HG03108 (cell line): ENCODE measurements at regions not wholly inside any gene's neighbourhood (a gene's known extent, or its start where the extent isn't known, plus 50 kb on each side); places are given as distances from the start of the nearest gene placed in this dataset.

Source experiments
- ATAC-seq: cut with Tn5 transposase; IDR thresholded peaks from one replicate; pipeline ENCODE4 v1.9.1; 2021; ENCODE audit warnings: moderate library complexity; ENCODE audit not compliant: unreplicated experiment

GRCh38 chr4:3831529-3832150, 65.5 kb downstream of the ADRA2C start:
- ATAC-seq = no peak

GRCh38 chr4:3832536-3833220, 66.5 kb downstream of the ADRA2C start:
- ATAC-seq = no peak

GRCh38 chr4:3833326-3833989, 67.3 kb downstream of the ADRA2C start:
- no peak for ATAC-seq

GRCh38 chr4:3834186-3834662, 68.0 kb downstream of the ADRA2C start:
- no peak for ATAC-seq

GRCh38 chr4:3834663-3835521, 68.7 kb downstream of the ADRA2C start:
- ATAC-seq = no peak

GRCh38 chr4:3835527-3836405, 69.6 kb downstream of the ADRA2C start:
- ATAC-seq = no peak

GRCh38 chr4:3836406-3836755, 70.2 kb downstream of the ADRA2C start:
- no peak for ATAC-seq

- no peak for ATAC-seq
Measured at GRCh38 chr4:3836756-3837601, 70.8 kb downstream of the ADRA2C start.

- ATAC-seq = no peak
Measured at GRCh38 chr4:3838437-3839380, 72.5 kb downstream of the ADRA2C start.

- ATAC-seq = no peak
Measured at GRCh38 chr4:3845094-3845743, 79.0 kb downstream of the ADRA2C start.

- no peak for ATAC-seq
Measured at GRCh38 chr4:3845744-3846429, 79.7 kb downstream of the ADRA2C start.

- ATAC-seq = no peak
Measured at GRCh38 chr4:3847211-3847940, 81.2 kb downstream of the ADRA2C start.

- ATAC-seq = no peak
Measured at GRCh38 chr4:3848323-3848722, 82.1 kb downstream of the ADRA2C start.

- no peak for ATAC-seq
Measured at GRCh38 chr4:3849140-3849539, 83.0 kb downstream of the ADRA2C start.

GRCh38 chr4:3850128-3850527, 83.9 kb downstream of the ADRA2C start:
- ATAC-seq = no peak

GRCh38 chr4:3851211-3851610, 85.0 kb downstream of the ADRA2C start:
- ATAC-seq = no peak

GRCh38 chr4:3851881-3852280, 85.7 kb downstream of the ADRA2C start:
- ATAC-seq = no peak
